ENCODE measurements at regions not wholly inside any gene's neighbourhood (a gene's known extent, or its start where the extent isn't known, plus 50 kb on each side); places are given as distances from the start of the nearest gene placed in this dataset.

GRCh38 chr2:239775623-239776435 lies 249.3 kb downstream of the NDUFA10 start:
- no peak overlapping the region for H2AFZ ChIP-seq (ENCODE audit: control insufficient read depth, low read depth, low read length)
- intact Hi-C loops (cut with micrococcal nuclease; ENCODE audit: unreplicated experiment): no loop called here
- TF ChIP-seq ZBTB4 (CRISPR knock-in tag; IDR thresholded peaks at IDR 0.05): no peak
- TF ChIP-seq CBX3 (IDR thresholded peaks at IDR 0.05; ENCODE audit: borderline replicate concordance, low read depth): no peak
- no peak for TF ChIP-seq MXI1 (IDR thresholded peaks at IDR 0.05; ENCODE audit: low read depth, low read length)
- no peak for TF ChIP-seq IRF3 (IDR thresholded peaks at IDR 0.05)
- no peak for TF ChIP-seq SIX5 (IDR thresholded peaks at IDR 0.05; ENCODE audit: low read depth, low read length, severe bottlenecking)
- no peak for TF ChIP-seq RELB (IDR thresholded peaks at IDR 0.05; ENCODE audit: low read depth)
- no peak for TF ChIP-seq LARP7 (IDR thresholded peaks at IDR 0.05)
- no peak for TF ChIP-seq SMAD5 (IDR thresholded peaks at IDR 0.05; ENCODE audit: low read depth)
- TF ChIP-seq DPF2 (IDR thresholded peaks at IDR 0.05): no peak
- TF ChIP-seq PAX8 (IDR thresholded peaks at IDR 0.05): no peak
- TF ChIP-seq NKRF (conservative IDR thresholded peaks at IDR 0.05): no peak
- no peak for TF ChIP-seq ZBTB11 (CRISPR knock-in tag; IDR thresholded peaks at IDR 0.05)

More at GRCh38 chr2:239775623-239776435, 249.3 kb downstream of the NDUFA10 start:
- no peak overlapping the region for H3K27ac ChIP-seq (ENCODE audit: control insufficient read depth, insufficient read depth)
- in situ Hi-C loops (cut with MboI): no loop called here
- no peaks in the 10 kb centered on the region for H3K36me3 ChIP-seq (ENCODE audit: control insufficient read depth in 2 of 2, insufficient read depth in 2 of 2, low read length in 1 of 2)
- no peak overlapping the region for H3K4me2 ChIP-seq (ENCODE audit: control insufficient read depth, insufficient read depth)
- no peak overlapping the region for H3K4me3 ChIP-seq
- H3K79me2 ChIP-seq (ENCODE audit: control insufficient read depth, insufficient read depth, low read length): no peaks in the 10 kb centered on the region
- H3K4me1 ChIP-seq (ENCODE audit: control insufficient read depth, insufficient read depth, low read length): no peaks in the 10 kb centered on the region
- ATAC-seq: no peak
- CTCF ChIA-PET: interaction anchor here (1.4 kb wide), 1 partner anchor 216 kb away, joined by 3 read pairs; no protein-coding TSS in a partner anchor
- H3K9me3 ChIP-seq (replicated peaks; ENCODE audit: control insufficient read depth, insufficient read depth, low read length): no peaks in the 10 kb centered on the region; the same call in 2 of the 3 replicates
- no TSS peak for BruUV-seq (replicated peaks)
- POLR2A ChIA-PET: no interaction called here
- no peak overlapping the region for H3K9ac ChIP-seq (ENCODE audit: control insufficient read depth, insufficient read depth, low read length)
- H3K27me3 ChIP-seq (replicated peaks in 1 of 2; ENCODE audit: control insufficient read depth in 2 of 2, insufficient read depth in 2 of 2, low read length in 1 of 2): no peaks in the 10 kb centered on the region; a peak in 1 of 4 replicates
- no peak for DNase-seq (ENCODE audit: low read depth, low spot score)
- SMC1A ChIA-PET (ENCODE audit: uncharacterized antibody, unreplicated experiment): no interaction called here
- no peak for FAIRE-seq
- 11% methylated on average over 21 of the region's 21 CpGs for WGBS (ENCODE audit: insufficient coverage, insufficient replicate concordance, low lambda C conversion rate, missing lambda C conversion rate)
- H4K20me1 ChIP-seq (ENCODE audit: control insufficient read depth, insufficient read depth): no peaks in the 10 kb centered on the region
- RAD21 ChIA-PET (ENCODE audit: unreplicated experiment): no interaction called here

Data from GM12878 (cell line).